Smooth muscle cell (in vitro differentiated cells): ENCODE measurements at regions not wholly inside any gene's neighbourhood (a gene's known extent, or its start where the extent isn't known, plus 50 kb on each side); places are given as distances from the start of the nearest gene placed in this dataset.

Experiments
- DNase-seq: peaks from one replicate; lab custom pipeline; 2025; ENCODE audit not compliant: unreplicated experiment; lab: John Stamatoyannopoulos, UW
- H2AFZ ChIP-seq: fragments of 200-600 bp; sonication (generic); 2 replicates; pipeline ENCODE4 v1.6.0; 2016; ENCODE audit warnings: antibody characterized with exemption, low read depth, mild to moderate bottlenecking
- H3F3A ChIP-seq: fragments of 200-600 bp; sonication (generic); 2 replicates; pipeline ENCODE4 v1.6.0; 2017; ENCODE audit warnings: antibody characterized with exemption, low read depth
- H3K27ac ChIP-seq: fragments of 200-600 bp; sonication (generic); 2 replicates; pipeline ENCODE4 v1.5.1; 2016; ENCODE audit warnings: low read depth, mild to moderate bottlenecking
- H3K27me3 ChIP-seq: fragments of 200-600 bp; sonication (generic); 2 replicates; pipeline ENCODE4 v1.6.1; 2016; ENCODE audit warnings: low read depth, mild to moderate bottlenecking
- H3K36me3 ChIP-seq: fragments of 200-600 bp; sonication (generic); 2 replicates; pipeline ENCODE4 v1.5.1; 2016; ENCODE audit warnings: low read depth
- H3K4me1 ChIP-seq: fragments of 200-600 bp; sonication (generic); 2 replicates; pipeline ENCODE4 v1.5.1; 2016; ENCODE audit warnings: low read depth
- H3K4me2 ChIP-seq: fragments of 200-600 bp; sonication (generic); 2 replicates; pipeline ENCODE4 v1.6.0; 2016; ENCODE audit warnings: mild to moderate bottlenecking
- H3K4me3 ChIP-seq: fragments of 200-600 bp; sonication (generic); 2 replicates; pipeline ENCODE4 v1.5.1; 2016; ENCODE audit warnings: mild to moderate bottlenecking
- H3K79me2 ChIP-seq: fragments of 200-600 bp; sonication (generic); 2 replicates; pipeline ENCODE4 v1.6.0; 2016; ENCODE audit warnings: low read depth, mild to moderate bottlenecking
- H3K9ac ChIP-seq: fragments of 200-600 bp; sonication (generic); 2 replicates; pipeline ENCODE4 v1.6.0; 2016; ENCODE audit warnings: low read depth
- H3K9me3 ChIP-seq: fragments of 200-600 bp; sonication (generic); replicated peaks from 2 replicates; pipeline ENCODE4 v1.5.1; 2016; ENCODE audit warnings: low read depth
- H4K20me1 ChIP-seq: fragments of 200-600 bp; sonication (generic); 2 replicates; pipeline ENCODE4 v1.6.0; 2016; ENCODE audit warnings: low read depth
- WGBS: methylation state at CpG from one replicate; pipeline ENCODE4 v1.1.7; 2016; ENCODE audit warnings: low lambda C conversion rate; 5-methylcytosine and 5-hydroxymethylcytosine counted together
- TF ChIP-seq, protein P1 (sequence below): fragments of 200-600 bp; sonication (generic); IDR thresholded peaks from 2 replicates; pipeline ENCODE4 v1.5.1; 2017; ENCODE audit warnings: borderline replicate concordance, mild to moderate bottlenecking, antibody characterized with exemption; ENCODE audit not compliant: insufficient read depth, poor library complexity, severe bottlenecking

DNA sequence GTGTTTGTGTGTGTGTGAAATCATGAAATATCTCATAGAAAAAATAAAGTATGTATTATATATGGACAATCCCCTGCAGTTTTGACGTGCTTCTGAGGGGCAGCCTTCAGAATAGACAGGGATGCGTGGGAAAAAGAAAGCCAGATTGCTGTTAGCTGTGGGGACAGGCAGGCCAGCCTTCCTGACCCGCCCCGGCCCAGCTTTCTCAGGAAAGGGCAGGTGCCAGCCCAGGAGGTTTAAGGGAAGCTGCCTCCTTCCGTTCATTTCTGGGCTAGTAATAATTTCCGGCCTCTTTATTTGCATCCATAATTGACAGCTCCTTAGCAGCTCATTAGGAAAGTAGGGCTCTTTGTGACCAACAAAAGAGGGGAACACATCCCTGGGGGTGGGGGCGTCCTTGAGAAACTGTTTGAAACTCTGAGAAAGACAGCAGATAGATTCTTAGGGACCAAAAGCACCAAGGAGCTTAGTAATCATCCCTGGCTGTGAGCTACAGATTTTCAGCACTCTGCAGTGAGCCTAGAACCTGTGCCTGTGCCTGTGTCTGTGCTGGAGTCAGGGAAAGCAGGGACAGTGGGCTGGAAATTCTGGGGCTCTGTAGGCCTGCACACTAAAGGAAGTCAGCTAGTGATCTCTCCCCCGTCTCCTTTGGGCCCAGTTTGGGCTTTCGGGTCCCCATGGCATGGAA is 632.9 kb upstream of the CADM1 start:
- Histone ChIP-seq H3K79me2 (no peaks in the 10 kb centered on the region), H3K36me3 (no peaks in the 10 kb centered on the region), H3K9ac (no peak overlapping the region), H3K4me3 (no peak overlapping the region), H3F3A (no peaks in the 10 kb centered on the region), H3K9me3 (no peaks in the 10 kb centered on the region), H3K27me3 (no peaks in the 10 kb centered on the region), H3K4me2 (no peak overlapping the region), H4K20me1 (no peaks in the 10 kb centered on the region), H3K4me1 (peaks cover 6% of the 10 kb centered on the region), H2AFZ (no peak overlapping the region), H3K27ac (no peak overlapping the region)
- TF ChIP-seq, protein P1, sequence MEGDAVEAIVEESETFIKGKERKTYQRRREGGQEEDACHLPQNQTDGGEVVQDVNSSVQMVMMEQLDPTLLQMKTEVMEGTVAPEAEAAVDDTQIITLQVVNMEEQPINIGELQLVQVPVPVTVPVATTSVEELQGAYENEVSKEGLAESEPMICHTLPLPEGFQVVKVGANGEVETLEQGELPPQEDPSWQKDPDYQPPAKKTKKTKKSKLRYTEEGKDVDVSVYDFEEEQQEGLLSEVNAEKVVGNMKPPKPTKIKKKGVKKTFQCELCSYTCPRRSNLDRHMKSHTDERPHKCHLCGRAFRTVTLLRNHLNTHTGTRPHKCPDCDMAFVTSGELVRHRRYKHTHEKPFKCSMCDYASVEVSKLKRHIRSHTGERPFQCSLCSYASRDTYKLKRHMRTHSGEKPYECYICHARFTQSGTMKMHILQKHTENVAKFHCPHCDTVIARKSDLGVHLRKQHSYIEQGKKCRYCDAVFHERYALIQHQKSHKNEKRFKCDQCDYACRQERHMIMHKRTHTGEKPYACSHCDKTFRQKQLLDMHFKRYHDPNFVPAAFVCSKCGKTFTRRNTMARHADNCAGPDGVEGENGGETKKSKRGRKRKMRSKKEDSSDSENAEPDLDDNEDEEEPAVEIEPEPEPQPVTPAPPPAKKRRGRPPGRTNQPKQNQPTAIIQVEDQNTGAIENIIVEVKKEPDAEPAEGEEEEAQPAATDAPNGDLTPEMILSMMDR, result no peak
- DNase-seq, result no peak
- 94% methylated on average over 9 of the region's 9 CpGs for WGBS

DNA sequence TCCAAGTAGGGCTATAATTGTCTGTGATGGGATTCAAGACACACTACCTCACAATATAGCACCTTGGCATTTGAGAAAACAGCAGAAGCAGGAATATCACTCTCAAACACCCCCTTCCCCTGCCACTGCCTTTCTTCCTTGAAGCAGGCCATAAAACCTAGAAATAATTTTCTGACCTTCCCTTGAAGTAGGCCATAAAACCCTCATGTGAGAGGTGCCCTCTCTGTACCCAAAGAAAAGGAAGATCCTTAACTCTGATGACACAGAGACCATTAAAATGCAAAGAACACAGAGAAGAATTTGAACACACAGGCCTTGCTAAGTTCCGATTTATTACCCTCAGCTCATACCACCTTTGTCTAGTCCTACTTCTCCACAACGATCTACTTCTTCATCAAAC is 631.7 kb upstream of the CADM1 start:
- DNase-seq, result no peak
- no peak overlapping the region for H3K4me2 ChIP-seq
- no peaks in the 10 kb centered on the region for H4K20me1 ChIP-seq
- H3K36me3 ChIP-seq, result no peaks in the 10 kb centered on the region
- no peaks in the 10 kb centered on the region for H3K27me3 ChIP-seq
- 80% methylated on average over 2 of the region's 2 CpGs for WGBS
- H2AFZ ChIP-seq, result no peak overlapping the region
- peaks cover 6% of the 10 kb centered on the region for H3K4me1 ChIP-seq
- H3K79me2 ChIP-seq, result no peaks in the 10 kb centered on the region
- no peak overlapping the region for H3K9ac ChIP-seq
- TF ChIP-seq, protein P1, result no peak
- no peaks in the 10 kb centered on the region for H3K9me3 ChIP-seq
- H3K27ac ChIP-seq, result no peak overlapping the region
- no peaks in the 10 kb centered on the region for H3F3A ChIP-seq
- H3K4me3 ChIP-seq, result no peak overlapping the region

DNA sequence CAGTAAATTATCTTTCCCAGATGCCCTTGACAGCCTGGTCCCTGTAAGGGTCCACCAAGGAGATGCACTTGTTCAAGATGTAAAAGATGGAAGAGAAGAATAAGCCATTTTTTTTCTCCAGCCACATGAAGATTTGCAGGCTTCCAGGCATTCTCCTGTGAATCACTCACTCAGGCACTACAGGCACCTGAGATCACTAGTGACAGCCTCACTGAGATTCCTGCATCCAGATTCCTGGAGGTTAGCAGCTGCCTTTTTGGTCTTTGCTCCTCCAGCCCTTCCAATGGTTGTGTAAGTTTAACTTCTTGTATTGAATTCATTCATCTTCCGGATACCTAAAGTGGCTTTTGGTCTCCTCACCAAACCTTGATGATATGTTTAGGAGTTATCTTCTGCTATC is 630.2 kb upstream of the CADM1 start:
- no peak overlapping the region for H3K27ac ChIP-seq
- H3K27me3 ChIP-seq, result no peaks in the 10 kb centered on the region
- H3K9me3 ChIP-seq, result no peaks in the 10 kb centered on the region
- TF ChIP-seq, protein P1, result no peak
- H2AFZ ChIP-seq, result no peak overlapping the region
- H3K36me3 ChIP-seq, result no peaks in the 10 kb centered on the region
- H3K4me1 ChIP-seq, result peaks cover 6% of the 10 kb centered on the region
- H4K20me1 ChIP-seq, result no peaks in the 10 kb centered on the region
- H3F3A ChIP-seq, result no peaks in the 10 kb centered on the region
- no peak overlapping the region for H3K4me2 ChIP-seq
- H3K9ac ChIP-seq, result no peak overlapping the region
- no peaks in the 10 kb centered on the region for H3K79me2 ChIP-seq
- no peak overlapping the region for H3K4me3 ChIP-seq
- 87% methylated on average over 1 of the region's 1 CpG for WGBS
- no peak for DNase-seq

DNA sequence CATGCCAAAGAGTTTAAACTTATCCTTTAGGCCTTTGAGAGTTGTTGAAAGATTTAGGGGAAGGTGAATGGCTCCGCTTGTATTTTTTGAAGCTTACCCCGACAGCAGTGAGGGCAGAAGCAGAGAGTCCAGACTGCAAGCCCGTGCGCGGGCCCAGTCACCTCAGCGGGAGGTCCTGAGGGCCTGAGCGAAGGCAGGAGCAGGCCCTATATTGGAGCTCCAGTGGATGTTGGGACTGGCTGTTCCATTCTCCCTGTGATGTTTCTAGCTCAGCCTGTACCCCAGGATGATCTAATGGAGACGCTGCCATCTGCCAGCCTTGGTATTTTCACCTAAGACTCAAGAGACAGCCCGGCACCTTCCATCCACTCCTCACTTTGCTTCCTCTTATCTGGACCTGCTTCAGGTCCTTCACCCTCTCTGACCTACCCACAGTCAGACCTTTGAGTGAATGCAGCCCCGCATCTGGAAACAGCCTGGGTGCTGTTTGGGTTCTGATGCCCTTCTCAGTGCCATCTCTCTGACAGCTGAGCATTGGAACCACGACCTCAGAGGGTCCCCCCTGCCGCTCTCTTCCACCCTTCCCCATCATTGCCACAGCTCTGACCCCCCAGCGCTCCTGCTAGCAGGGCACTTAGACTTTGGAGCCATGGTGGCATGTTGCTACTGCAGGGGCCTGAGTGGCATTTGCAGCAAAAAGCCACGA is 628.2 kb upstream of the CADM1 start:
- H3K9me3 ChIP-seq, result no peaks in the 10 kb centered on the region
- no peaks in the 10 kb centered on the region for H3K27me3 ChIP-seq
- WGBS, result 96% methylated on average over 14 of the region's 14 CpGs
- H2AFZ ChIP-seq, result no peak overlapping the region
- H3K9ac ChIP-seq, result no peak overlapping the region
- H3K4me3 ChIP-seq, result no peak overlapping the region
- H3K36me3 ChIP-seq, result no peaks in the 10 kb centered on the region
- TF ChIP-seq, protein P1, result no peak
- peaks cover 6% of the 10 kb centered on the region for H3K4me1 ChIP-seq
- no peaks in the 10 kb centered on the region for H3K79me2 ChIP-seq
- no peak overlapping the region for H3K4me2 ChIP-seq
- H3F3A ChIP-seq, result no peaks in the 10 kb centered on the region
- DNase-seq, result no peak
- no peaks in the 10 kb centered on the region for H4K20me1 ChIP-seq
- no peak overlapping the region for H3K27ac ChIP-seq
